ENCODE measurements at regions not wholly inside any gene's neighbourhood (a gene's known extent, or its start where the extent isn't known, plus 50 kb on each side); places are given as distances from the start of the nearest gene placed in this dataset.

DNA sequence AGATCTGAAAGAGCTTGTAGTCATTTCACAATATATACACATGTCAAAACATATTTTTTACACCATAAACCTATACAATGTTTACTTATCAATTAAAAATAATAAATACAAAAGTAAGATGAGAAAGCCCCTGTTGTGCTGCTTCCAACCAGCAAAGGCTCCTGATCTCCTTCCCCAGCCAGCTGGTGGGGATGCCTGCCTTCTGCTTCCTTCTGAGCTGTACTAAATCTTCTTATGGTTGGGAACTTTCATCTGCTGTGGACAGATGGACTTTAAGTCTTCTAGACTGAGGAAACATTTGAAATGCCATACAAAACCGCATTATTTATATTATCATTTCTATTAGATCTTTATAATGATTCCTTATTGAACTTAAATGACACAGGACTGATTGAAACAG lies 745.3 kb upstream of the CHD1 start:
- H3K4me1 ChIP-seq (ENCODE audit: insufficient read depth, low read length), result no peaks in the 10 kb centered on the region
- POLR2A ChIA-PET (ENCODE audit: partially characterized antibody), result no interaction called here
- no peaks in the 10 kb centered on the region for H3K27me3 ChIP-seq (ENCODE audit: insufficient read depth, low read length)

DNA sequence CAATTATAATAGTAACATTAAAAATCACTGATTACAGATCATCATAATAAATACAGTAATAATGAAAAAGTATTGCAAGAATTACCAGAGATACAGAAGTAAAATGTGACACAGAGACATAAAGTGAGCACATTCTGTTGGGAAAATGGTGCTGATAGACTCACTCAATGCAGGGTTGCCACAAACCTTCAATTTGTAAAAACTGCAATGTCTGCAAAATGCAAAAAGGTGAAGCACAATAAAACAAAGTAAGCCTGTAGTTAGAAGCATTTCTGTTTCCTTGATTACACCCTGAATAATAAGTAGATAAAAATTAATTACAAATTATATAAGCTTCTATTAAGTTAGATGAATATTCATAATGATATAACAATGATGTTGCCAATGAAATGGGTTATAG lies 736.2 kb upstream of the CHD1 start:
- Histone ChIP-seq H3K27me3 (ENCODE audit: insufficient read depth, low read length) (no peaks in the 10 kb centered on the region), H3K4me1 (ENCODE audit: insufficient read depth, low read length) (no peaks in the 10 kb centered on the region), H3K9me3 (ENCODE audit: control insufficient read depth in 1 of 2, low read length in 2 of 2) (no peaks in the 10 kb centered on the region), H3K27ac (ENCODE audit: low read depth, low read length) (no peak overlapping the region), H3K4me3 (ENCODE audit: low read length in 2 of 2) (no peak overlapping the region), H3K36me3 (ENCODE audit: insufficient read depth, low read length) (no peaks in the 10 kb centered on the region)
- Mint-ChIP-seq H3K9me3 (peaks cover 0 to 8% (median 2%) of the 10 kb centered on the region in 8 donors), H3K4me1 (no peaks in the 10 kb centered on the region), H3K36me3 (no peaks in the 10 kb centered on the region), H3K27me3 (no peaks in the 10 kb centered on the region), H3K27ac (no peak overlapping the region), H3K4me3 (no peak overlapping the region)
- DNase-seq, result no peak
- intact Hi-C loops (cut with micrococcal nuclease), result no loop called here
- ChIA-PET POLR2A (ENCODE audit: partially characterized antibody) (no interaction called here), CTCF (ENCODE audit: partially characterized antibody) (no interaction called here)

More for the DNA sequence above, 745.3 kb upstream of the CHD1 start:
- intact Hi-C loops (cut with micrococcal nuclease), result no loop called here
- Mint-ChIP-seq H3K4me3 (no peak overlapping the region), H3K27ac (no peak overlapping the region), H3K4me1 (no peaks in the 10 kb centered on the region), H3K36me3 (no peaks in the 10 kb centered on the region), H3K9me3 (peaks cover 0 to 2% (median 0%) of the 10 kb centered on the region in 8 donors), H3K27me3 (no peaks in the 10 kb centered on the region)
- no peaks in the 10 kb centered on the region for H3K36me3 ChIP-seq (ENCODE audit: insufficient read depth, low read length)
- no peak for DNase-seq
- CTCF ChIA-PET (ENCODE audit: partially characterized antibody), result no interaction called here
- no peaks in the 10 kb centered on the region for H3K9me3 ChIP-seq (ENCODE audit: control insufficient read depth in 1 of 2, low read length in 2 of 2)
- no peak overlapping the region for H3K4me3 ChIP-seq (ENCODE audit: low read length in 2 of 2)
- no peak overlapping the region for H3K27ac ChIP-seq (ENCODE audit: low read depth, low read length)

DNA sequence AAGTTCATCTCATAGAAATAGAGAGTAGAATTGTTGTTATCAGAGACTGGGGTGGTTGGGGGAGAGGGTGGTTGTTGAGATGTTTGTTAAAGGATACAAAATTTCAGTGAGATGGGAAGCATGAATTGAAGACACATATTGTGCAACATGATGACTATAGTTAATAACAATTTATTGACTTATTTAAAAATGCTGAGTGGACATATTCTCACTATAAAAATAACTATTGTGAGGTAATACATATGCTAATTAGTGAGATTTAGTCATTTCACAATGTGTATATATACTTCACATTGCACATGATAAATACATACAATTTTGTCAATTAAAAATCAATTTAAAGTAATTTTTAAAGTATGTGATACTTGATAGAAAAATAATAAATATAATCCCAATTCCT lies 722.5 kb upstream of the CHD1 start:
- H3K4me1 ChIP-seq (ENCODE audit: insufficient read depth, low read length), result no peaks in the 10 kb centered on the region
- DNase-seq, result no peak
- no peak overlapping the region for H3K4me3 ChIP-seq (ENCODE audit: low read length in 2 of 2)
- Mint-ChIP-seq H3K4me1 (no peaks in the 10 kb centered on the region), H3K27me3 (no peaks in the 10 kb centered on the region), H3K36me3 (no peaks in the 10 kb centered on the region), H3K27ac (no peak overlapping the region), H3K9me3 (peaks cover 0 to 6% (median 0%) of the 10 kb centered on the region in 8 donors), H3K4me3 (no peak overlapping the region)
- ChIA-PET POLR2A (ENCODE audit: partially characterized antibody) (no interaction called here), CTCF (ENCODE audit: partially characterized antibody) (no interaction called here)
- no peaks in the 10 kb centered on the region for H3K36me3 ChIP-seq (ENCODE audit: insufficient read depth, low read length)
- H3K9me3 ChIP-seq (ENCODE audit: control insufficient read depth in 1 of 2, low read length in 2 of 2), result no peaks in the 10 kb centered on the region
- H3K27me3 ChIP-seq (ENCODE audit: insufficient read depth, low read length), result no peaks in the 10 kb centered on the region
- H3K27ac ChIP-seq (ENCODE audit: low read depth, low read length), result no peak overlapping the region
- intact Hi-C loops (cut with micrococcal nuclease), result no loop called here

DNA sequence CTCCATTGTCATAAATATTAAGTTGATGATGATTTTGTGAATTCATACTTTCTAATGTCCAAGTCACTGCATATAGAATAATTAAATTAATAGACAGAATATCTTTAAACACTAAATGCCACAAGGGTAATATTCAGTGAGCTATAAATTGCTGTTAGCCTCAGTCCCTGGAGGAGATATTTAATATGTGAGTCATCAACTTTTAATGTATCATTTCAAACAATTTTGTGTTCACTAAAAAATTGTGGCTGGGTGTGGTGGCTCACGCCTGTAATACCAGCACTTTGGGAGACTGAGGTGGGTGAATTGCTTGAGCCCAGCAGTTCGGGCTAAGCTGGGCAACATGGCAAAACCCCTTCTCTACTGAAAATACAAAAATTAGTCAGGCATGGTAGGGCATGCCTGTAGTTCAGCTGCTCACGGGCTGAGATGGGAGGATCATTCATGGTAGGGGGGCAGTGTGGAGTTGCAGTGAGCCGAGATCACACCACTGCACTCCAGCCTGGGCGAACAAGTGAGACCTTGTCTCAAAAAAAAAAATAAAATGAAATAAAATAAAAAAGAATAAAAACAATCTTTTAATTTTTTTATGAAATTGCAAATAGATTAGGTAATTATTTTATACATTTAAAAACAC lies 717.3 kb upstream of the CHD1 start:
- CTCF ChIA-PET (ENCODE audit: partially characterized antibody), result no interaction called here

DNA sequence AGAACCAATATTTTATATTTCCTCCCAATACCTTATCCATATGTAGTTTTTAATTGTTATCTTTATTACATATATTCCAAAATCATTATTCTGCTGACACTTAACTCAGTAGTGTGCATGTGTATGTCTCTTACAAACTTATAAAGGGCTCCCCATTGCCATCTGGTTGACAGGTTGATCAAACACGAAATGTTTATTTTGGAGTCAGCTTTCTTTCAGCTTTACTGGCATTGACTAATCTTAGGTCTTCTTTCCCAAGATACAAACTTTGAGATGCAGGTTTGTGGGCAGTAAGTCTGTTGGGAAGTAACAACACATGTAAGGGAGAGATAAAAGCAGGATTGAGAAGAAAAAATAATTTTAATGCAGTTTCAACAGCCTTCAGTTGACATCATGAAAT lies 716.0 kb upstream of the CHD1 start:
- Mint-ChIP-seq H3K27me3 (no peaks in the 10 kb centered on the region), H3K4me1 (no peaks in the 10 kb centered on the region), H3K36me3 (no peaks in the 10 kb centered on the region), H3K9me3 (peaks cover 0 to 6% (median 3%) of the 10 kb centered on the region in 8 donors), H3K27ac (no peak overlapping the region), H3K4me3 (no peak overlapping the region)
- ChIA-PET CTCF (ENCODE audit: partially characterized antibody) (no interaction called here), POLR2A (ENCODE audit: partially characterized antibody) (no interaction called here)
- DNase-seq, result no peak
- intact Hi-C loops (cut with micrococcal nuclease), result no loop called here
- H3K4me3 ChIP-seq (ENCODE audit: low read length in 2 of 2), result no peak overlapping the region
- no peaks in the 10 kb centered on the region for H3K36me3 ChIP-seq (ENCODE audit: insufficient read depth, low read length)
- no peaks in the 10 kb centered on the region for H3K4me1 ChIP-seq (ENCODE audit: insufficient read depth, low read length)
- no peaks in the 10 kb centered on the region for H3K9me3 ChIP-seq (ENCODE audit: control insufficient read depth in 1 of 2, low read length in 2 of 2)
- H3K27me3 ChIP-seq (ENCODE audit: insufficient read depth, low read length), result no peaks in the 10 kb centered on the region
- no peak overlapping the region for H3K27ac ChIP-seq (ENCODE audit: low read depth, low read length)

More for the DNA sequence above, 717.3 kb upstream of the CHD1 start:
- Histone ChIP-seq H3K4me3 (ENCODE audit: low read length in 2 of 2) (no peak overlapping the region), H3K27me3 (ENCODE audit: insufficient read depth, low read length) (no peaks in the 10 kb centered on the region), H3K4me1 (ENCODE audit: insufficient read depth, low read length) (no peaks in the 10 kb centered on the region), H3K36me3 (ENCODE audit: insufficient read depth, low read length) (no peaks in the 10 kb centered on the region), H3K9me3 (ENCODE audit: control insufficient read depth in 1 of 2, low read length in 2 of 2) (no peaks in the 10 kb centered on the region), H3K27ac (ENCODE audit: low read depth, low read length) (no peak overlapping the region)
- Mint-ChIP-seq H3K9me3 (peaks cover 0 to 6% (median 3%) of the 10 kb centered on the region in 8 donors), H3K4me3 (no peak overlapping the region), H3K27ac (no peak overlapping the region), H3K36me3 (no peaks in the 10 kb centered on the region), H3K4me1 (no peaks in the 10 kb centered on the region), H3K27me3 (no peaks in the 10 kb centered on the region)
- POLR2A ChIA-PET (ENCODE audit: partially characterized antibody), result no interaction called here
- intact Hi-C loops (cut with micrococcal nuclease), result no loop called here
- DNase-seq, result no peak

DNA sequence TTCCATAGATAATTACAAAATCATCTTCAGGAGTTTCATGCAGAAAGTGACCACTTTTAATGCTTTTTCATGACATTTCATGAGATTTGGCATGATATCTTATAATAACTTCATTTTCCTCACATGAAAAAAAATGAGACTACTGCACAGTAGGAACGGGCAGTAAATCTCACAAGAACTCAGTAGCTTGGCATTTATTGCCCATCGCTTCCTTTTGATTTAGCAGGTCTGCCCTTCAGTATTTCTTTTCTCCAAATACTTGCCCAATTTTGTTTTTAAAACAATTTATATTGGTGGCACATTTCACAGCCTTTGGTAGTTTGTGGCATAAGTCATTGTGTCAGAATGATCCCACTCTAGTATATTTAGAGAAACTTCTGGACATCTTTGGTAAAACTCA lies 711.8 kb upstream of the CHD1 start:
- ChIA-PET POLR2A (ENCODE audit: partially characterized antibody) (no interaction called here), CTCF (ENCODE audit: partially characterized antibody) (no interaction called here)
- Mint-ChIP-seq H3K4me3 (no peak overlapping the region), H3K27me3 (no peaks in the 10 kb centered on the region), H3K4me1 (no peaks in the 10 kb centered on the region), H3K27ac (no peak overlapping the region), H3K36me3 (no peaks in the 10 kb centered on the region), H3K9me3 (peaks cover 2 to 8% (median 3%) of the 10 kb centered on the region in 8 donors)
- intact Hi-C loops (cut with micrococcal nuclease), result no loop called here
- no peaks in the 10 kb centered on the region for H3K4me1 ChIP-seq (ENCODE audit: insufficient read depth, low read length)
- no peak for DNase-seq
- no peaks in the 10 kb centered on the region for H3K27me3 ChIP-seq (ENCODE audit: insufficient read depth, low read length)
- no peaks in the 10 kb centered on the region for H3K36me3 ChIP-seq (ENCODE audit: insufficient read depth, low read length)
- no peaks in the 10 kb centered on the region for H3K9me3 ChIP-seq (ENCODE audit: control insufficient read depth in 1 of 2, low read length in 2 of 2)
- H3K27ac ChIP-seq (ENCODE audit: low read depth, low read length), result no peak overlapping the region
- no peak overlapping the region for H3K4me3 ChIP-seq (ENCODE audit: low read length in 2 of 2)

DNA sequence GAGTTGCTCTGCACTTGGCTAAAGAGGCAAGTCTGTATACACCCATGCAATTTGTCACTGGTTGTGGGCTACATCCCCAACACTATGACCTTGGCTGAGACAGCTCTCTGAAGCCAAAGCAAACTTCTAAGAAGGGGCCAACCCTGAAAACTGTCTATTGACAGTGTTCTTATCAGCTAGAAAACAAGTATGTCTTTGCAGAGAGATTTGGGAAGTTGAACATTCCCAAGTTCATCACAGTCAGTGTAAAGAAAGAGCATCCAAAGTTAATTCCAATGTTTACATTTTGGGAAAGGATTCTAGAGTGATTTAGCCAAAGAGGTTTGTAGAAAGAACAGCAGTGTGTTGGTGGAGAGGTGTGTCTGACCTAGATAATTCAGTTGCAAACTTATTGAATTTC lies 711.1 kb upstream of the CHD1 start:
- intact Hi-C loops (cut with micrococcal nuclease), result no loop called here
- no peak overlapping the region for H3K4me3 ChIP-seq (ENCODE audit: low read length in 2 of 2)
- no peaks in the 10 kb centered on the region for H3K9me3 ChIP-seq (ENCODE audit: control insufficient read depth in 1 of 2, low read length in 2 of 2)
- Mint-ChIP-seq H3K36me3 (no peaks in the 10 kb centered on the region), H3K27me3 (no peaks in the 10 kb centered on the region), H3K9me3 (peaks cover 2 to 8% (median 3%) of the 10 kb centered on the region in 8 donors), H3K4me1 (no peaks in the 10 kb centered on the region), H3K4me3 (no peak overlapping the region), H3K27ac (no peak overlapping the region)
- H3K27me3 ChIP-seq (ENCODE audit: insufficient read depth, low read length), result no peaks in the 10 kb centered on the region
- DNase-seq, result no peak
- H3K36me3 ChIP-seq (ENCODE audit: insufficient read depth, low read length), result no peaks in the 10 kb centered on the region
- POLR2A ChIA-PET (ENCODE audit: partially characterized antibody), result no interaction called here
- no peaks in the 10 kb centered on the region for H3K4me1 ChIP-seq (ENCODE audit: insufficient read depth, low read length)
- H3K27ac ChIP-seq (ENCODE audit: low read depth, low read length), result no peak overlapping the region
- CTCF ChIA-PET (ENCODE audit: partially characterized antibody), result no interaction called here

DNA sequence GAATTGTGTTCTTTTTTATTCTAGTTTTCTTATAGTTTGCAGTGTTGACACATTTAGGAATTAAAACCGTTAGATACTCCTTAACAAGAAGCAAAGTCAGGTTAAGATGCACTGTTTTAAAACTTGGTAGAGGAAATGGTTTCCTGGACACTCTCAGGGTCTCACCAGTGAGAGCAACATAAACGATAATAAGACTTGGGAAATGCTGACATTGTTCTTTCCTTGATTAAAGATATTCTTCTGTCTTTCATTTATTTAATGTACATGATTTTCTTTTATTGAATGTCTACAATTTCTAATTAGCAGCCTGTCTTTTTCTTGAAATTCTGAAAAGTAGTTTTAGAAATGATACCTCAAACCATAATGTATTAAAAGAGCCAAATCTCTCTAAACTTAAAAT lies 707.9 kb upstream of the CHD1 start:
- intact Hi-C loops (cut with micrococcal nuclease), result no loop called here
- ChIA-PET POLR2A (ENCODE audit: partially characterized antibody) (no interaction called here), CTCF (ENCODE audit: partially characterized antibody) (no interaction called here)
- no peak overlapping the region for H3K4me3 ChIP-seq (ENCODE audit: low read length in 2 of 2)
- H3K9me3 ChIP-seq (ENCODE audit: control insufficient read depth in 1 of 2, low read length in 2 of 2), result no peaks in the 10 kb centered on the region
- H3K4me1 Mint-ChIP-seq, result no peaks in the 10 kb centered on the region
- H3K36me3 ChIP-seq (ENCODE audit: insufficient read depth, low read length), result no peaks in the 10 kb centered on the region
- H3K27me3 ChIP-seq (ENCODE audit: insufficient read depth, low read length), result no peaks in the 10 kb centered on the region
- no peaks in the 10 kb centered on the region for H3K4me1 ChIP-seq (ENCODE audit: insufficient read depth, low read length)
- no peak overlapping the region for H3K27ac Mint-ChIP-seq
- H3K9me3 Mint-ChIP-seq, result peaks cover 0 to 9% (median 1%) of the 10 kb centered on the region in 8 donors
- no peaks in the 10 kb centered on the region for H3K36me3 Mint-ChIP-seq
- DNase-seq, result no peak
- no peak overlapping the region for H3K27ac ChIP-seq (ENCODE audit: low read depth, low read length)
- H3K27me3 Mint-ChIP-seq, result no peaks in the 10 kb centered on the region
- no peak overlapping the region for H3K4me3 Mint-ChIP-seq
